ENCODE measurements at regions not wholly inside any gene's neighbourhood (a gene's known extent, or its start where the extent isn't known, plus 50 kb on each side); places are given as distances from the start of the nearest gene placed in this dataset.
"Not testable (repeated sequence)": the region's sequence is repeated elsewhere in the genome, so short reads cannot be mapped to it uniquely, and the experiment has no call there.

- no peaks in the 10 kb centered on the region for H3K36me3 ChIP-seq (ENCODE audit: insufficient read depth, low read length)
Measured at GRCh38 chrX:131869182-131869581, 153.9 kb upstream of the STK26 start.

DNA sequence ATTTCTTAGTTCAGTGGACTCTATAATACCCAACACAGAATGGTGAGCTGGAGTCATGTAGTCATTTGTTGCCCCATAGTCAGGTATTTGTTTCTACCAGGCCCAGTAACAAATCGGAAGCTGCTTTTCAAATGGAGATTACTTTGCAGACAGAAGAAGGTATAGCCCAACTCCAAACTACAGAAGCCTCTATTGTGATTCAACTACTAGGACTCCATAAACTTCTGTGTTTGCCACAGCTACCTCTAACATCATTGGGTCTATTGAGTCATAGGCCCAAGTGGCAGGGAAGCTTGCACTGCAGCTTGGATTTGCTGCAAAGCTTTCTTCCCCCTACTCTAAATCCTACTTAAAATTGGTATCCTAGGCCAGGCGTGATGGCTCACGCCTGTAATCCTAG, 148.8 kb upstream of the STK26 start:
- no peak overlapping the region for H3K4me3 ChIP-seq (ENCODE audit: low read depth in 1 of 2, low read length in 2 of 2)
- H3K9me3 ChIP-seq (ENCODE audit: low read length): no peaks in the 10 kb centered on the region
- H3K27me3 ChIP-seq (ENCODE audit: control insufficient read depth in 1 of 2, insufficient read depth in 2 of 2, low read length in 2 of 2): peaks cover 0 to 3% of the 10 kb centered on the region in 2 donors
- H3K4me1 ChIP-seq (ENCODE audit: insufficient read depth, low read length): no peaks in the 10 kb centered on the region
- no peak overlapping the region for H3K27ac ChIP-seq (ENCODE audit: low read depth, low read length)
- no peak overlapping the region for H3K9ac ChIP-seq (ENCODE audit: low read length)
- no peaks in the 10 kb centered on the region for H3K36me3 ChIP-seq (ENCODE audit: insufficient read depth, low read length)

More at GRCh38 chrX:131869182-131869581, 153.9 kb upstream of the STK26 start:
- Histone ChIP-seq H3K9ac (ENCODE audit: low read length) (no peak overlapping the region), H3K4me1 (ENCODE audit: insufficient read depth, low read length) (no peaks in the 10 kb centered on the region), H3K4me3 (ENCODE audit: low read depth in 1 of 2, low read length in 2 of 2) (no peak overlapping the region), H3K27me3 (ENCODE audit: control insufficient read depth in 1 of 2, insufficient read depth in 2 of 2, low read length in 2 of 2) (peaks cover 0 to 6% of the 10 kb centered on the region in 2 donors), H3K9me3 (ENCODE audit: low read length) (peaks cover 3% of the 10 kb centered on the region), H3K27ac (ENCODE audit: low read depth, low read length) (no peak overlapping the region)

GRCh38 chrX:131875827-131876226, 147.3 kb upstream of the STK26 start:
- H3K4me1 ChIP-seq (ENCODE audit: insufficient read depth, low read length); H3K27me3 ChIP-seq (ENCODE audit: control insufficient read depth in 1 of 2, insufficient read depth in 2 of 2, low read length in 2 of 2): not testable (repeated sequence)

DNA sequence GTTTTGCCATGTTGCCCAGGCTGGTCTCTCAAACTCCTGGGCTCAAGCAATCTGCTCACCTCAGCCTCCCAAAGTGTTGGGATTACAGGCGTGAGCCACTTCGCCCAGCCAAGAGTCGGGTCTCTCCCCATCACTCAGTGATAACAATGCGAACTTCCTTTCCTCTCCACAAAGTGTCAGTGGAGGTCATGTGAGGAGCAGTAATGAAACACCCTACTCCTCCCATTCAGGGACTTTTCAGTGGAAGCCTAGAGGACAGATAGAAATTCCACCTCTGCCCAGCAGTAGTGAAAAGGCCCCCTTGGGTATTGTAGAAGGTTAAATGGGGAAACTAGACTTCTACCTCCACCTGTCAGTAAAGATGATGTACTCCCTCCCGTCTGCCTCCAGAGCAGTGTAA, 141.9 kb upstream of the STK26 start:
- H3K36me3 ChIP-seq (ENCODE audit: insufficient read depth, low read length): no peaks in the 10 kb centered on the region
- H3K9ac ChIP-seq (ENCODE audit: low read length): no peak overlapping the region
- no peak overlapping the region for H3K27ac ChIP-seq (ENCODE audit: low read depth, low read length)
- no peaks in the 10 kb centered on the region for H3K27me3 ChIP-seq (ENCODE audit: control insufficient read depth in 1 of 2, insufficient read depth in 2 of 2, low read length in 2 of 2)
- no peaks in the 10 kb centered on the region for H3K9me3 ChIP-seq (ENCODE audit: low read length)
- no peak overlapping the region for H3K4me3 ChIP-seq (ENCODE audit: low read depth in 1 of 2, low read length in 2 of 2)
- H3K4me1 ChIP-seq (ENCODE audit: insufficient read depth, low read length): no peaks in the 10 kb centered on the region

More at GRCh38 chrX:131875827-131876226, 147.3 kb upstream of the STK26 start:
- not testable (repeated sequence) for H3K27ac ChIP-seq (ENCODE audit: low read depth, low read length); H3K9me3 ChIP-seq (ENCODE audit: low read length); H3K4me3 ChIP-seq (ENCODE audit: low read depth in 1 of 2, low read length in 2 of 2); H3K36me3 ChIP-seq (ENCODE audit: insufficient read depth, low read length); H3K9ac ChIP-seq (ENCODE audit: low read length)

DNA sequence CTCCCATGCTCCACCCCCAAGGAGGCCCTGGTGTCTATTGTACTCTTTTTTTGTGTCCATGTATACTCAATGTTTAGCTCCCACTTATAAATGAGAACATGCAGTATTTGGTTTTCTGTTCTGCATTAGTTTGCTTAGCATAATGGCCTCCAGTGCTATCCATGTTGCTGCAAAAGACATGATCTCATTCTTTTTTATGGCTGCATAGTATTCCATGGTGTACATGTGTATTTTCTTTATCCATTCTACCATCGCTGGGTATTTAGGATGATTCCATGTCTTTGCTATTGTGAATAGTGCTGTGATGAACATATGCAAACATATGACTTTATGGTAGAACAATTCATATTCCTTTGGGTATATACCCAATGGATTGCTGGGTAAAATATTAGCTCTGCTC, 138.1 kb upstream of the STK26 start:
- not testable (repeated sequence) for H3K4me1 ChIP-seq (ENCODE audit: insufficient read depth, low read length); H3K9me3 ChIP-seq (ENCODE audit: low read length); H3K27ac ChIP-seq (ENCODE audit: low read depth, low read length); H3K27me3 ChIP-seq (ENCODE audit: control insufficient read depth in 1 of 2, insufficient read depth in 2 of 2, low read length in 2 of 2); H3K4me3 ChIP-seq (ENCODE audit: low read depth in 1 of 2, low read length in 2 of 2); H3K9ac ChIP-seq (ENCODE audit: low read length); H3K36me3 ChIP-seq (ENCODE audit: insufficient read depth, low read length)

- H3K36me3 ChIP-seq (ENCODE audit: insufficient read depth, low read length); H3K9ac ChIP-seq (ENCODE audit: low read length); H3K9me3 ChIP-seq (ENCODE audit: low read length); H3K4me1 ChIP-seq (ENCODE audit: insufficient read depth, low read length); H3K4me3 ChIP-seq (ENCODE audit: low read depth in 1 of 2, low read length in 2 of 2); H3K27ac ChIP-seq (ENCODE audit: low read depth, low read length); H3K27me3 ChIP-seq (ENCODE audit: control insufficient read depth in 1 of 2, insufficient read depth in 2 of 2, low read length in 2 of 2): not testable (repeated sequence)
Measured at GRCh38 chrX:131893857-131894256, 129.2 kb upstream of the STK26 start.

- Histone ChIP-seq H3K4me3 (ENCODE audit: low read depth in 1 of 2, low read length in 2 of 2) (no peak overlapping the region), H3K27me3 (ENCODE audit: control insufficient read depth in 1 of 2, insufficient read depth in 2 of 2, low read length in 2 of 2) (peaks cover 0 to 6% of the 10 kb centered on the region in 2 donors), H3K36me3 (ENCODE audit: insufficient read depth, low read length) (no peaks in the 10 kb centered on the region), H3K4me1 (ENCODE audit: insufficient read depth, low read length) (no peaks in the 10 kb centered on the region), H3K9me3 (ENCODE audit: low read length) (no peaks in the 10 kb centered on the region), H3K9ac (ENCODE audit: low read length) (no peak overlapping the region), H3K27ac (ENCODE audit: low read depth, low read length) (no peak overlapping the region)
Measured at GRCh38 chrX:131894995-131895394, 128.1 kb upstream of the STK26 start.

DNA sequence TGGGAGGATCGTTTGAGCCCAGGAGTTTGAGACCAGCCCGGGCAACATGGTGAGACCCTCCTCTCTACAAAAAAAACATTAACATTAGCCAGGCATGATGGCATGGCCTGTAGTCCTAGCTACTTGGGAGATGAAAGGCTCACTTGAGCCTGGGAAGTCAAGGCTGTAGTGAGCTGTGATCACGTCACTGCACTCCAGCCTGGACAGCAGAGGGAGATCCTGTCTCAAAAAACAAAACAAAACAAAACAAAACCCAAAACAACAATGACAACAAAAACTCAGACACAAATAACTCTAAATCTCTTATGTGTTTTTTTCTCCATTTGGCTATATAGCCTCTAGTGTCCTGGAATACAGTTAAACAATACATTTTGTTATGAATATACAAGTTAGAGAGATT, 127.3 kb upstream of the STK26 start:
- H3K36me3 ChIP-seq (ENCODE audit: insufficient read depth, low read length): no peaks in the 10 kb centered on the region
- no peaks in the 10 kb centered on the region for H3K4me1 ChIP-seq (ENCODE audit: insufficient read depth, low read length)
- no peak overlapping the region for H3K27ac ChIP-seq (ENCODE audit: low read depth, low read length)
- H3K9me3 ChIP-seq (ENCODE audit: low read length): no peaks in the 10 kb centered on the region
- H3K27me3 ChIP-seq (ENCODE audit: control insufficient read depth in 1 of 2, insufficient read depth in 2 of 2, low read length in 2 of 2): peaks cover 0 to 6% of the 10 kb centered on the region in 2 donors
- H3K4me3 ChIP-seq (ENCODE audit: low read depth in 1 of 2, low read length in 2 of 2): no peak overlapping the region
- H3K9ac ChIP-seq (ENCODE audit: low read length): no peak overlapping the region

- H3K9me3 ChIP-seq (ENCODE audit: low read length): no peaks in the 10 kb centered on the region
- no peaks in the 10 kb centered on the region for H3K4me1 ChIP-seq (ENCODE audit: insufficient read depth, low read length)
- no peaks in the 10 kb centered on the region for H3K36me3 ChIP-seq (ENCODE audit: insufficient read depth, low read length)
- H3K9ac ChIP-seq (ENCODE audit: low read length): no peak overlapping the region
- H3K4me3 ChIP-seq (ENCODE audit: low read depth in 1 of 2, low read length in 2 of 2): no peak overlapping the region
- no peak overlapping the region for H3K27ac ChIP-seq (ENCODE audit: low read depth, low read length)
- H3K27me3 ChIP-seq (ENCODE audit: control insufficient read depth in 1 of 2, insufficient read depth in 2 of 2, low read length in 2 of 2): peaks cover 0 to 7% of the 10 kb centered on the region in 2 donors
Measured at GRCh38 chrX:131901546-131901945, 121.6 kb upstream of the STK26 start.

- Histone ChIP-seq H3K4me1 (ENCODE audit: insufficient read depth, low read length) (no peaks in the 10 kb centered on the region), H3K27ac (ENCODE audit: low read depth, low read length) (no peak overlapping the region), H3K9me3 (ENCODE audit: low read length) (no peaks in the 10 kb centered on the region), H3K27me3 (ENCODE audit: control insufficient read depth in 1 of 2, insufficient read depth in 2 of 2, low read length in 2 of 2) (peaks cover 7% of the 10 kb centered on the region in 2 donors), H3K36me3 (ENCODE audit: insufficient read depth, low read length) (no peaks in the 10 kb centered on the region), H3K4me3 (ENCODE audit: low read depth in 1 of 2, low read length in 2 of 2) (no peak overlapping the region), H3K9ac (ENCODE audit: low read length) (no peak overlapping the region)
Measured at GRCh38 chrX:131907488-131908314, 115.4 kb upstream of the STK26 start.

- Histone ChIP-seq H3K4me3 (ENCODE audit: low read depth in 1 of 2, low read length in 2 of 2) (no peak overlapping the region), H3K27ac (ENCODE audit: low read depth, low read length) (no peak overlapping the region), H3K27me3 (ENCODE audit: control insufficient read depth in 1 of 2, insufficient read depth in 2 of 2, low read length in 2 of 2) (peaks cover 0 to 11% of the 10 kb centered on the region in 2 donors), H3K4me1 (ENCODE audit: insufficient read depth, low read length) (no peaks in the 10 kb centered on the region), H3K9me3 (ENCODE audit: low read length) (no peaks in the 10 kb centered on the region), H3K9ac (ENCODE audit: low read length) (no peak overlapping the region), H3K36me3 (ENCODE audit: insufficient read depth, low read length) (no peaks in the 10 kb centered on the region)
Measured at GRCh38 chrX:131910586-131910985, 112.5 kb upstream of the STK26 start.

DNA sequence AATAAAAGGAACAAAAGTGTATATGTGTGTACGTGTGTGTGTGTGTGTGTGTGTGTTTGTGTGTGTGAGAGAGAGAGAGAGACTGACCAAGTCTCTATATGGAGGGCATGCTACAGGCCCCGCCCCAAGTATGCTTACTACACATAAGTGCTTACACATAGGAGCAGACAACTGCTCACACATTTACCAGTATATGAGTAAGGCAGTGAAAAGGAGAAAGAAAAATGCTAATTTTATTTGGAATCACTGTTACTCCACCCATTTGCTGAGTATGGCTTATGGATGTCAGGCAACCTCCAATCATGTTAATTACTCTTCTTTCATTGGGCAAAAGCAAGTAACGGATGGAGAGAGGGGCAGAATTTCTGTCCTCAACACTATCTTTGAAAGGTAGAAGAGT, 107.6 kb upstream of the STK26 start:
- Histone ChIP-seq H3K9ac (ENCODE audit: low read length) (no peak overlapping the region), H3K4me1 (ENCODE audit: insufficient read depth, low read length) (no peaks in the 10 kb centered on the region), H3K4me3 (ENCODE audit: low read depth in 1 of 2, low read length in 2 of 2) (no peak overlapping the region), H3K27me3 (ENCODE audit: control insufficient read depth in 1 of 2, insufficient read depth in 2 of 2, low read length in 2 of 2) (peaks cover 0 to 4% of the 10 kb centered on the region in 2 donors), H3K9me3 (ENCODE audit: low read length) (no peaks in the 10 kb centered on the region), H3K36me3 (ENCODE audit: insufficient read depth, low read length) (no peaks in the 10 kb centered on the region), H3K27ac (ENCODE audit: low read depth, low read length) (no peak overlapping the region)

Data from muscle layer of colon (tissue), 2 donors.